ENCODE measurements at regions not wholly inside any gene's neighbourhood (a gene's known extent, or its start where the extent isn't known, plus 50 kb on each side); places are given as distances from the start of the nearest gene placed in this dataset.

DNA sequence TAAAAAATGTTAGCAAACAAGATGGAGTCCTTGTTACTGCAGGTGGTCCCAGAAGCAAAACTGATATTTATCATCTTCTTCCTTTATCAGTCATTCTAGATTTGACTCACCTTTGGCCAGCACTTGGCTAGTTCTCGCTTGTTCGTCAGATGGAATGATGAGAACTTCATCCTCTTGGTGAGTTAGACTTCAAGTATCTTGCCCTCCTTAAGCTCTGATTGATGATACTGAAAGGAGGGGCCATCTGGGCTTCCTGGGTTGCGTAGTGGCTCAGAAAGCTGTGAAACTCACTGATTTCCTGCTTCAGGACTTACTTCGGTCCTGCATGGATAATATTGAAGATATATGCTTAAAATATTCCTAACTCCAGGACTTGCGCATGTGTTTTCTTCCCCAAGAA, 1248.2 kb upstream of the CDH9 start:
- TF ChIP-seq SUZ12 (IDR thresholded peaks at IDR 0.05; ENCODE audit: low read length) (no peak), EP300 (IDR thresholded peaks at IDR 0.05; ENCODE audit: borderline replicate concordance in 1 of 2, low read depth in 2 of 2, low read length in 2 of 2) (no peak), BRCA1 (IDR thresholded peaks at IDR 0.05; ENCODE audit: low read depth, low read length) (no peak), POLR2AphosphoS5 (IDR thresholded peaks at IDR 0.05; ENCODE audit: low read depth, low read length) (no peak), RBBP5 (IDR thresholded peaks at IDR 0.05; ENCODE audit: borderline replicate concordance, low read depth, low read length) (no peak), EZH2 (IDR thresholded peaks at IDR 0.05; ENCODE audit: low read depth, low read length, severe bottlenecking) (no peak), CTCF (IDR thresholded peaks at IDR 0.05; ENCODE audit: control extremely low read depth in 1 of 3, insufficient read depth in 1 of 3, low read depth in 1 of 3, low read length in 3 of 3) (no peak), CHD7 (IDR thresholded peaks at IDR 0.05; ENCODE audit: insufficient replicate concordance, low read length) (no peak), RAD21 (IDR thresholded peaks at IDR 0.05 in 1 of 2, conservative IDR thresholded peaks at IDR 0.05 in 1 of 2; ENCODE audit: low read depth in 2 of 2, low read length in 2 of 2) (no peak), POLR2A (IDR thresholded peaks at IDR 0.05; ENCODE audit: control extremely low read depth in 1 of 2, low read depth in 2 of 2, low read length in 2 of 2) (no peak), GTF2F1 (IDR thresholded peaks at IDR 0.05; ENCODE audit: borderline replicate concordance, low read depth, low read length) (no peak), SP1 (IDR thresholded peaks at IDR 0.05; ENCODE audit: low read depth, low read length) (no peak), ZNF274 (IDR thresholded peaks at IDR 0.05; ENCODE audit: borderline replicate concordance, extremely low read depth, low read length) (no peak), RFX5 (IDR thresholded peaks at IDR 0.05; ENCODE audit: borderline replicate concordance, low read depth, low read length) (no peak)

All from H1 (cell line).